ENCODE measurements at regions not wholly inside any gene's neighbourhood (a gene's known extent, or its start where the extent isn't known, plus 50 kb on each side); places are given as distances from the start of the nearest gene placed in this dataset.

DNA sequence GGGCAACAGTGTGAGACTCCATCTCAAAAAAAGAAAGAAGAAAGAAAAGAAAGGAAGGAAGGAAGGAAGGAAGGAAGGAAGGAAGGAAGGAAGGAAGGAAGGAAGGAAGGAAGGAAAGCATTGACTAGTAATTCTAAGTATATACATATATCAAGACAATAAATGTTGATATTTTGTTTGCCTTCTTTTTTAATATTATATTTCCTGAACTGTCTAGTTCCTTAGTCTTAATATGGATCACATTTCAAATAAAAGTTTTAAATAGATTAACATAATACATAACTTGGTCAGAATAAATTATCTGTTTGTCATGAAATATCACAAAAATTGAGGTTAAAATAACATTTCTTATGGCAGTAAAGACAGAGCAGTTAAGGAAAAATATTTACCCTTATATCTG is 1448.4 kb upstream of the C9orf72 start:
- no peaks in the 10 kb centered on the region for H3K27me3 Mint-ChIP-seq (ENCODE audit: low read depth)
- H4K5ac ChIP-seq (ENCODE audit: insufficient read length, low read depth, low read length): no peak overlapping the region
- H2BK15ac ChIP-seq (ENCODE audit: low read depth, low read length): no peak overlapping the region
- no peak overlapping the region for H2BK20ac ChIP-seq (ENCODE audit: low read depth, low read length, poor library complexity, severe bottlenecking)
- H3K36me3 Mint-ChIP-seq (ENCODE audit: insufficient read depth in 1 of 3, low read depth in 3 of 3): no peaks in the 10 kb centered on the region
- no peak overlapping the region for H4K91ac ChIP-seq (ENCODE audit: insufficient read length, low read depth, low read length)
- H3K79me2 ChIP-seq (ENCODE audit: insufficient read depth, low read length): no peaks in the 10 kb centered on the region
- no peaks in the 10 kb centered on the region for H3K27me3 ChIP-seq (ENCODE audit: insufficient read depth, low read length)
- H3K27ac ChIP-seq (ENCODE audit: insufficient read length, low read depth, low read length): no peak overlapping the region
- no peak overlapping the region for H2AFZ ChIP-seq (ENCODE audit: low read length)
- H4K20me1 ChIP-seq (ENCODE audit: control insufficient read depth, insufficient read depth, insufficient read length): no peaks in the 10 kb centered on the region
- no peak overlapping the region for H3K4ac ChIP-seq (ENCODE audit: low read depth, low read length)
- TF ChIP-seq, protein P1, sequence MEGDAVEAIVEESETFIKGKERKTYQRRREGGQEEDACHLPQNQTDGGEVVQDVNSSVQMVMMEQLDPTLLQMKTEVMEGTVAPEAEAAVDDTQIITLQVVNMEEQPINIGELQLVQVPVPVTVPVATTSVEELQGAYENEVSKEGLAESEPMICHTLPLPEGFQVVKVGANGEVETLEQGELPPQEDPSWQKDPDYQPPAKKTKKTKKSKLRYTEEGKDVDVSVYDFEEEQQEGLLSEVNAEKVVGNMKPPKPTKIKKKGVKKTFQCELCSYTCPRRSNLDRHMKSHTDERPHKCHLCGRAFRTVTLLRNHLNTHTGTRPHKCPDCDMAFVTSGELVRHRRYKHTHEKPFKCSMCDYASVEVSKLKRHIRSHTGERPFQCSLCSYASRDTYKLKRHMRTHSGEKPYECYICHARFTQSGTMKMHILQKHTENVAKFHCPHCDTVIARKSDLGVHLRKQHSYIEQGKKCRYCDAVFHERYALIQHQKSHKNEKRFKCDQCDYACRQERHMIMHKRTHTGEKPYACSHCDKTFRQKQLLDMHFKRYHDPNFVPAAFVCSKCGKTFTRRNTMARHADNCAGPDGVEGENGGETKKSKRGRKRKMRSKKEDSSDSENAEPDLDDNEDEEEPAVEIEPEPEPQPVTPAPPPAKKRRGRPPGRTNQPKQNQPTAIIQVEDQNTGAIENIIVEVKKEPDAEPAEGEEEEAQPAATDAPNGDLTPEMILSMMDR (conservative IDR thresholded peaks at IDR 0.05): no peak
- no peak overlapping the region for H3K4me2 ChIP-seq (ENCODE audit: insufficient read depth, insufficient read length, low read length)
- H2BK12ac ChIP-seq (ENCODE audit: insufficient read length, low read depth, low read length): no peak overlapping the region
- H3K9me3 Mint-ChIP-seq: no peaks in the 10 kb centered on the region
- H3K4me1 ChIP-seq (ENCODE audit: insufficient read depth, low read length): no peaks in the 10 kb centered on the region
- no peak overlapping the region for H3K4me3 Mint-ChIP-seq
- no peak overlapping the region for H3K14ac ChIP-seq (ENCODE audit: insufficient read depth, low read length)
- no peaks in the 10 kb centered on the region for H3K4me1 Mint-ChIP-seq
- no peak overlapping the region for H4K8ac ChIP-seq (replicated peaks; ENCODE audit: insufficient read length, low read depth, low read length)
- no peak for DNase-seq
- H3T11ph ChIP-seq (ENCODE audit: low read length): no peak overlapping the region
- no peaks in the 10 kb centered on the region for H3K9me3 ChIP-seq (ENCODE audit: control insufficient read depth, low read depth, low read length)
- H2BK5ac ChIP-seq (ENCODE audit: insufficient read length, low read length): no peak overlapping the region
- H2BK120ac ChIP-seq (ENCODE audit: low read depth, low read length, poor library complexity, severe bottlenecking): no peak overlapping the region
- H3K18ac ChIP-seq (ENCODE audit: insufficient read length, low read depth, low read length): no peak overlapping the region
- no peaks in the 10 kb centered on the region for H3K23me2 ChIP-seq (ENCODE audit: insufficient read length, low read depth, low read length, poor library complexity, severe bottlenecking)
- no peak overlapping the region for H3K9ac ChIP-seq (ENCODE audit: extremely low read depth, insufficient read length, low read length)
- H3K23ac ChIP-seq (ENCODE audit: insufficient read length, low read depth, low read length): no peak overlapping the region
- H3K27ac Mint-ChIP-seq: no peak overlapping the region
- H2AK5ac ChIP-seq (ENCODE audit: insufficient read length, low read length): no peak overlapping the region
- H3K79me1 ChIP-seq (ENCODE audit: insufficient read depth, low read depth, low read length, poor library complexity, severe bottlenecking): no peaks in the 10 kb centered on the region
- no peak overlapping the region for H3K56ac ChIP-seq (ENCODE audit: insufficient read length, low read depth, low read length)

Data from H9 (cell line).